Erythroblast (primary cell): ENCODE measurements at regions not wholly inside any gene's neighbourhood (a gene's known extent, or its start where the extent isn't known, plus 50 kb on each side); places are given as distances from the start of the nearest gene placed in this dataset.

ENCODE experiments used
- GATA1 ChIP-seq: IDR thresholded peaks from 2 replicates; pipeline ENCODE4 v1.6.1; 2011; ENCODE audit warnings: low read depth, mild to moderate bottlenecking, control low read depth, low read length, moderate library complexity
- POLR2A ChIP-seq: IDR thresholded peaks from 2 replicates; pipeline ENCODE4 v1.6.1; 2011; ENCODE audit warnings: mild to moderate bottlenecking, low read length

DNA sequence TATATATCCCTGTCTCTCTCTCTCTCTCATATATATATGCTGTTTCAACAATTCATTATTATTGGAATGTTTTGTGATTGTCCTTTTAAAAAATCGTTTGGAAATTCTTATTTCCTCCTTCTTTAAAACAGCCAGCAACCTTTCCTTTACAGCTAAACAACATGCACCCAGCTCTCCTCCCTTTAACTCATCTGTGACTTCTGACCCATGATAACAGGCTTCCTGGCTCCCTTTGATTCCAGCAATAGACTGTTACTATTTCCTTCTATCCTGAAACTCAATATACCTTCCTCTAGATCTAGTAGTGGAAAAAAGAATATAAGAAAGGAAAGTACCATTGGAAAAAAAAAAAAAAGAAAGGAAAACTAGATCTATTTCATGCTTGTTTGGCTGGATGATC, 254.7 kb upstream of the RGMB start:
- no peak for TF ChIP-seq POLR2A
- no peak for TF ChIP-seq GATA1
